PC-9 (cell line): ENCODE measurements at regions not wholly inside any gene's neighbourhood (a gene's known extent, or its start where the extent isn't known, plus 50 kb on each side); places are given as distances from the start of the nearest gene placed in this dataset.

Source experiments
- EZH2 ChIP-seq: fragments of 200-600 bp; sonication (generic); IDR thresholded peaks from 2 replicates; pipeline ENCODE4 v1.8.0; 2017; ENCODE audit warnings: antibody characterized with exemption, low read depth
- TF ChIP-seq, protein P1 (sequence below): fragments of 200-600 bp; sonication (generic); conservative IDR thresholded peaks from 2 replicates; pipeline ENCODE4 v1.6.1; 2017; ENCODE audit warnings: mixed run types, antibody characterized with exemption, mild to moderate bottlenecking, moderate library complexity

DNA sequence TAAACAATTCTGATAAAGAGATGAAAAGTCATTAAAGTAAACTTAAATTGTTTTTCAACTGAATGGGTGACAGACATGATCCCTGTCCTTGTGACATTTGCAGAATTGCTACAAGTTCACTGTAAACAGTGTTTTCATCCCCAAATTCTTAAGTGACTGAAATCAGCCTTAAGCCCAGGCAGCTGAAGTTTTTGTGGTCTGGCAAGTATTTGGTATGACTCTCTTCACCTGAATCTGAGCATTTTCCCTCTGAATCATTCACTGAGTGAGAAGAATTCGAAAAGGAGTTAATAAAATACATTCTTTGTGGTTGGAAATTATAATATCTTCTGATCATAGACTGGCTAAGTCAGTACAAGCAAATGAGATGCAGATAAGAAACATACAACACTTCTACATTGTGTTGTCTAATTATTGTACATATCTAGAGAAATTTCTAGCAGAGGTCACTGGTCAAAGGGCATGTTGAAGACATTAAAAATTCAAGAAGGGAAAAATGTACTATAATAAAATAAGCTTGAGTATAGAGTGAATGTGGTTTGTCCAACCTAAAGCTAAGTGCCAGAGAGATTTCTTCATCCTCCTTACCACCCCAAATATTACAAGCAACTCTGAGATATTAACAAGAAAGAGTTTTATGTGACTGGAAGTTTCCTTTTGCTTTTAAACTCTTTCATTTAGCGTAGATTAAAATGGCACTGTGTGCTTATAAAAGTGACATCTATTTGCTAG is 177.8 kb upstream of the DIO2 start:
- no peak for TF ChIP-seq EZH2
- TF ChIP-seq, protein P1, sequence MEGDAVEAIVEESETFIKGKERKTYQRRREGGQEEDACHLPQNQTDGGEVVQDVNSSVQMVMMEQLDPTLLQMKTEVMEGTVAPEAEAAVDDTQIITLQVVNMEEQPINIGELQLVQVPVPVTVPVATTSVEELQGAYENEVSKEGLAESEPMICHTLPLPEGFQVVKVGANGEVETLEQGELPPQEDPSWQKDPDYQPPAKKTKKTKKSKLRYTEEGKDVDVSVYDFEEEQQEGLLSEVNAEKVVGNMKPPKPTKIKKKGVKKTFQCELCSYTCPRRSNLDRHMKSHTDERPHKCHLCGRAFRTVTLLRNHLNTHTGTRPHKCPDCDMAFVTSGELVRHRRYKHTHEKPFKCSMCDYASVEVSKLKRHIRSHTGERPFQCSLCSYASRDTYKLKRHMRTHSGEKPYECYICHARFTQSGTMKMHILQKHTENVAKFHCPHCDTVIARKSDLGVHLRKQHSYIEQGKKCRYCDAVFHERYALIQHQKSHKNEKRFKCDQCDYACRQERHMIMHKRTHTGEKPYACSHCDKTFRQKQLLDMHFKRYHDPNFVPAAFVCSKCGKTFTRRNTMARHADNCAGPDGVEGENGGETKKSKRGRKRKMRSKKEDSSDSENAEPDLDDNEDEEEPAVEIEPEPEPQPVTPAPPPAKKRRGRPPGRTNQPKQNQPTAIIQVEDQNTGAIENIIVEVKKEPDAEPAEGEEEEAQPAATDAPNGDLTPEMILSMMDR = no peak
